ENCODE measurements at regions not wholly inside any gene's neighbourhood (a gene's known extent, or its start where the extent isn't known, plus 50 kb on each side); places are given as distances from the start of the nearest gene placed in this dataset.
"Not testable (repeated sequence)": the region's sequence is repeated elsewhere in the genome, so short reads cannot be mapped to it uniquely, and the experiment has no call there.

DNA sequence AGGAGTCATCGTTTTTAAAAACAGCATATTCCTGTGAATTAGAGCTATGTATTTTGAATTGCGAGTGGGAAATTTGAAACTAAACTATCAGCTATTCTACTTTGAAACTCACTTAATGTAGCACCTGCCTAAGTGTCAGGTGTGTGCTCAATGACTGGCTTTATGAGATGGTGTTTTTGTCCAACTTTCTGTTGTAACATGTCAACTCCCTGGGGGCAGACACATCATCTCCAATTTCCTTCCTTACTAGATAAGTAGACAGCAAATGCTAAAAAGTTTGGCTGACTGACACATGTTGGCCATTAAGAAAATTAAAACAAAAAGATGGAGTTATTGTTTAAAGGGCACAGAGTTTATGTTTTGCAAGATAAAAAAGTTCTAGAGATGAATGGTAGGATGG is 226.9 kb downstream of the TFAP2B start:
- no peak overlapping the region for H3K27ac ChIP-seq (ENCODE audit: low read depth, low read length)
- no peaks in the 10 kb centered on the region for H3K27me3 ChIP-seq (ENCODE audit: insufficient read depth, low read length)
- H3K9me3 ChIP-seq (ENCODE audit: low read depth, low read length), result no peaks in the 10 kb centered on the region
- H2AFZ ChIP-seq (ENCODE audit: low read length), result no peak overlapping the region
- no peaks in the 10 kb centered on the region for H3K36me3 ChIP-seq (ENCODE audit: insufficient read depth, low read length)
- TF ChIP-seq, protein P1, sequence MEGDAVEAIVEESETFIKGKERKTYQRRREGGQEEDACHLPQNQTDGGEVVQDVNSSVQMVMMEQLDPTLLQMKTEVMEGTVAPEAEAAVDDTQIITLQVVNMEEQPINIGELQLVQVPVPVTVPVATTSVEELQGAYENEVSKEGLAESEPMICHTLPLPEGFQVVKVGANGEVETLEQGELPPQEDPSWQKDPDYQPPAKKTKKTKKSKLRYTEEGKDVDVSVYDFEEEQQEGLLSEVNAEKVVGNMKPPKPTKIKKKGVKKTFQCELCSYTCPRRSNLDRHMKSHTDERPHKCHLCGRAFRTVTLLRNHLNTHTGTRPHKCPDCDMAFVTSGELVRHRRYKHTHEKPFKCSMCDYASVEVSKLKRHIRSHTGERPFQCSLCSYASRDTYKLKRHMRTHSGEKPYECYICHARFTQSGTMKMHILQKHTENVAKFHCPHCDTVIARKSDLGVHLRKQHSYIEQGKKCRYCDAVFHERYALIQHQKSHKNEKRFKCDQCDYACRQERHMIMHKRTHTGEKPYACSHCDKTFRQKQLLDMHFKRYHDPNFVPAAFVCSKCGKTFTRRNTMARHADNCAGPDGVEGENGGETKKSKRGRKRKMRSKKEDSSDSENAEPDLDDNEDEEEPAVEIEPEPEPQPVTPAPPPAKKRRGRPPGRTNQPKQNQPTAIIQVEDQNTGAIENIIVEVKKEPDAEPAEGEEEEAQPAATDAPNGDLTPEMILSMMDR (IDR thresholded peaks at IDR 0.05; ENCODE audit: extremely low read depth, low read depth, low read length), result no peak
- no peaks in the 10 kb centered on the region for H3K79me2 ChIP-seq (ENCODE audit: insufficient read depth, low read length)
- no peak for DNase-seq (ENCODE audit: insufficient read length, low spot score, missing footprints)
- no peaks in the 10 kb centered on the region for H4K20me1 ChIP-seq (ENCODE audit: insufficient read depth, low read length)
- no peak overlapping the region for H3K4me2 ChIP-seq (ENCODE audit: insufficient read depth, low read length)
- H3K4me3 ChIP-seq (ENCODE audit: insufficient read depth, low read length), result no peak overlapping the region
- H3K4me1 ChIP-seq (ENCODE audit: insufficient read depth, low read length), result no peaks in the 10 kb centered on the region

DNA sequence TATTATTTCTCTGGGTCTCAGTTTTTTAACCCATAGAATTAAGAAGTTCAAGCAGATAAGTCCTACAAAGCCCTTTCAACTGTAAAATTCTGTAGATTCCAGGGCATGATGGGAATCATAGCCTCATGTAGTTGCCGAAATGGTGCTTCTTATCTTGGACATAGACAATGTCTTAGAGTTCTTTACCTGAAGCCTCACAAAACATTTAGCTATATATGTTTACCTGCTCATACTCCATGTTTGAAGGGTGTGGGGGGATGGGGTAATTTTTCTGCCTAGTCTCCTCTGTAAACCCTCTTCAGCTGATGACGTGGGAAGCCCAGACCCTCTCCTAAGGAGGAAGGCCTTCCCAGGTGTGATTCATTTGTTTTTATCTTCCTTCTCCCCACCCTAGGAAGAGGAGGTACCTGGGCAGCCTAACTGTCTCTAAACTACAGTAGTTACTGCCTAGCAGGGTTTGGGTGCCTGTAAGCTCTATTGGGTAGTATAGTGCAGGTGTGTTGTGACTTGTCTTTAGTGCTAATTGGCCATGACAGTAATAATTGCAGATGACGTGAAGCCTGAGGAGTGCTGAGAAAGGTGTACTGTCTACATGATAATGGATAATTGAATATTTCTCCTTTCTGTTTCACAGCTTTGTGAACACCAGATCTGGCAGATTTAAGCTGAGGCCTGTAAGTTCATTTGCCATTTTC is 230.8 kb downstream of the TFAP2B start:
- Histone ChIP-seq H3K27ac (ENCODE audit: low read depth, low read length) (no peak overlapping the region), H3K4me2 (ENCODE audit: insufficient read depth, low read length) (no peak overlapping the region), H3K4me1 (ENCODE audit: insufficient read depth, low read length) (no peaks in the 10 kb centered on the region), H3K79me2 (ENCODE audit: insufficient read depth, low read length) (no peaks in the 10 kb centered on the region), H3K36me3 (ENCODE audit: insufficient read depth, low read length) (no peaks in the 10 kb centered on the region), H3K4me3 (ENCODE audit: insufficient read depth, low read length) (no peak overlapping the region), H3K27me3 (ENCODE audit: insufficient read depth, low read length) (no peaks in the 10 kb centered on the region), H4K20me1 (ENCODE audit: insufficient read depth, low read length) (no peaks in the 10 kb centered on the region), H2AFZ (ENCODE audit: low read length) (no peak overlapping the region), H3K9me3 (ENCODE audit: low read depth, low read length) (no peaks in the 10 kb centered on the region)
- TF ChIP-seq, protein P1 (IDR thresholded peaks at IDR 0.05; ENCODE audit: extremely low read depth, low read depth, low read length), result no peak
- no peak for DNase-seq (ENCODE audit: insufficient read length, low spot score, missing footprints)

DNA sequence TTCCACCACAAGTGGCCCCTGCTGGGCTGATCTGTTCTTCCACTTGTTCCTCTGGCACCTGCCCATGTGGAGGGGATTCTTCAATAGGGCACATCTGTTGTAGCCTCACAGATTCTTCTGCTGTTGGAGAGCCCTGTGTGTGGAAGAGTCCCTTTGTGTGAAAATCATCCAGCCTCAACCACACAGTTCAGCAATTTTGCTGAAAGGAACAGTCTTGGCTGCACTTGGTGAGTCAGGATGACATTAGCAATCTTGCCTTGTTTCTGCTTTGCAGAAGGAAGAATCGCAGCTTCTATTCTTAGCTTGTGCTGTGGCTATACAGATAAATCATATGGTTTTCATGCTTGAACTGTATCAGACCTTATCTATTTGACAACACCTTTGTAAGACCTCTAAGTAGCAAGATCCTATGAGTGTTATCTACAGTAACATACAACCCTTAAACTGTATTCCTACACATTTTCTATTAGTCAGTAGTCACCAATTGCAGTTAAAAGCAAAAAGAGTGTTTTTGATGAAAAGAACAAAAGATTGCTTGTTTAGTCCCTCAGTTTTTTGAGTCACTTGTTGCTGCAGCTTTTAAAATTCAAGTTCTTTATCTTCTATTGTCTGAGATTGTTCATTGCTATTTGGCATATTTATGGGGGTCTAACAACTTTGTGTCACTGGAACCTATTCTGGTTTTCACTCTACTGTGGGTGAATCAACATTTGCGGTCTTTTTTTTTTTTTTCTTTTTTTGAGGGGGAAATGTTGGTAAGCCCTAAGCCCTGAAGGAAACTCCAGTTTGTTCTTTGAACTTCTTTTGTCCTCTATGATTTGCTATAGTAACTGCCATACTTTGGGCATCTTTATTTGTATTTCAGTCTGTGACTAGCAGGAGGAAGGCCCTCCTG is 231.6 kb downstream of the TFAP2B start:
- no peaks in the 10 kb centered on the region for H3K36me3 ChIP-seq (ENCODE audit: insufficient read depth, low read length)
- TF ChIP-seq, protein P1 (IDR thresholded peaks at IDR 0.05; ENCODE audit: extremely low read depth, low read depth, low read length), result no peak
- no peaks in the 10 kb centered on the region for H3K79me2 ChIP-seq (ENCODE audit: insufficient read depth, low read length)
- no peak overlapping the region for H3K27ac ChIP-seq (ENCODE audit: low read depth, low read length)
- H3K4me1 ChIP-seq (ENCODE audit: insufficient read depth, low read length), result no peaks in the 10 kb centered on the region
- no peak overlapping the region for H3K4me3 ChIP-seq (ENCODE audit: insufficient read depth, low read length)
- no peak overlapping the region for H3K4me2 ChIP-seq (ENCODE audit: insufficient read depth, low read length)
- no peak for DNase-seq (ENCODE audit: insufficient read length, low spot score, missing footprints)
- H2AFZ ChIP-seq (ENCODE audit: low read length), result no peak overlapping the region
- H3K9me3 ChIP-seq (ENCODE audit: low read depth, low read length), result no peaks in the 10 kb centered on the region
- H3K27me3 ChIP-seq (ENCODE audit: insufficient read depth, low read length), result no peaks in the 10 kb centered on the region
- H4K20me1 ChIP-seq (ENCODE audit: insufficient read depth, low read length), result no peaks in the 10 kb centered on the region

DNA sequence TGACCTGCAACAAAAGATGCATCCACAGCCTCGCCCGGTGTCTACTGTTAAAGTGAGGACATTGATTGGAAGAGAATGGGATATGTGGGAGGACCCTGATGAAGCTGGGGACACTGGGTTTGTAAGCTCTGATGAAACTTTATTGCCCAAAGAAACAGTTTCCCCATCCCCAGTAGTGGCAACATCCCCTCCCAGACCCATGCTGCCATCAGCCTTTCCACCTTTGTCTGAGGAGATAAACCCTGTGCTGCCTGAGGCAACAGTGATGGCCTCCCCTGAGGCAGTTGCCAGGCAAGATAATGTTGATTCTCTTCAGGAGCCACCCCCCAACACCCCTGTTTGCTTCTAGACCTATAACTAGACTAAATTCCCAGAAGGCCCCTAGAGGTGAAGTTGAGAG is 234.0 kb downstream of the TFAP2B start:
- H3K4me1 ChIP-seq (ENCODE audit: insufficient read depth, low read length); H3K27ac ChIP-seq (ENCODE audit: low read depth, low read length); H3K9me3 ChIP-seq (ENCODE audit: low read depth, low read length); H3K27me3 ChIP-seq (ENCODE audit: insufficient read depth, low read length); H3K4me2 ChIP-seq (ENCODE audit: insufficient read depth, low read length); DNase-seq (ENCODE audit: insufficient read length, low spot score, missing footprints); H2AFZ ChIP-seq (ENCODE audit: low read length); H3K79me2 ChIP-seq (ENCODE audit: insufficient read depth, low read length); H4K20me1 ChIP-seq (ENCODE audit: insufficient read depth, low read length); H3K36me3 ChIP-seq (ENCODE audit: insufficient read depth, low read length); H3K4me3 ChIP-seq (ENCODE audit: insufficient read depth, low read length): not testable (repeated sequence)

DNA sequence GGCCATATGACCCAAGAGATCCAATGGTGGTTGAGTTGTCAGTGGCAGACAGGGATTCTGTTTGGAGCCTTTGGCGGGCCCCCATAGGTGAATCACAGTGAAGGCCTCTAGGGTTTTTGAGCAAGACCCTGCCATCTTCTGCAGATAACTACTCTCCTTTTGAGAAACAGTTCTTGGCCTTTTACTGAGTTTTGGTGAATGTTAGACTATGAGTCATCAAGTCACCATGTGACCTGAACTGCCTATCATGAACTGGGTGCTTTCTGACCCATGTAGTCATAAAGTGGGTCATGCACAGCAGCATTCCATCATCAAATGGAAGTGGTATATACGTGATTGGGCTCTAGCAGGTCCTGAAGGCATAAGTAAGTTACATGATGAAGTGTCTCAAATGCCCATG is 236.6 kb downstream of the TFAP2B start:
- H3K79me2 ChIP-seq (ENCODE audit: insufficient read depth, low read length); H3K27me3 ChIP-seq (ENCODE audit: insufficient read depth, low read length); H3K36me3 ChIP-seq (ENCODE audit: insufficient read depth, low read length): not testable (repeated sequence)

More for the DNA sequence above, 236.6 kb downstream of the TFAP2B start:
- H3K4me1 ChIP-seq (ENCODE audit: insufficient read depth, low read length); DNase-seq (ENCODE audit: insufficient read length, low spot score, missing footprints); H3K4me3 ChIP-seq (ENCODE audit: insufficient read depth, low read length); H3K27ac ChIP-seq (ENCODE audit: low read depth, low read length); H4K20me1 ChIP-seq (ENCODE audit: insufficient read depth, low read length); H3K4me2 ChIP-seq (ENCODE audit: insufficient read depth, low read length); H2AFZ ChIP-seq (ENCODE audit: low read length); H3K9me3 ChIP-seq (ENCODE audit: low read depth, low read length): not testable (repeated sequence)

All from osteoblast (primary cell).